CD14-positive monocyte (primary cell): ENCODE measurements at regions not wholly inside any gene's neighbourhood (a gene's known extent, or its start where the extent isn't known, plus 50 kb on each side); places are given as distances from the start of the nearest gene placed in this dataset.

Experiments
- DNase-seq, 3 donors: peaks; one replicate each; pipeline ENCODE4 v3.0.0-alpha.2; 2011 to 2022
- H2AFZ ChIP-seq: 2 replicates; pipeline ENCODE4 v1.6.0; 2012; ENCODE audit warnings: mild to moderate bottlenecking, low read depth, low read length, inconsistent platforms; ENCODE audit not compliant: insufficient read depth, poor library complexity, severe bottlenecking
- H3K27ac ChIP-seq, 2 donors: 1 replicate in 1 of 2; 2 replicates in 1 of 2; pipeline ENCODE4 v1.5.1; 2012 to 2013; ENCODE audit warnings: low read length in 2 of 2, control low read depth in 1 of 2, inconsistent platforms in 1 of 2, low read depth in 1 of 2, mild to moderate bottlenecking in 1 of 2
- H3K27me3 ChIP-seq, 2 donors: one replicate each; pipeline versions ENCODE4 v1.6.0 to v1.6.1; 2011 to 2013; ENCODE audit warnings: low read length in 2 of 2; ENCODE audit not compliant: control insufficient read depth in 2 of 2, insufficient read depth in 2 of 2
- H3K36me3 ChIP-seq, 2 donors: replicated peaks in 1 of 2; 1 replicate in 1 of 2; 2 replicates in 1 of 2; pipeline versions ENCODE4 v1.5.1 to v1.6.1; 2012 to 2013; ENCODE audit warnings: low read length in 2 of 2, control low read depth in 1 of 2, inconsistent platforms in 1 of 2, mild to moderate bottlenecking in 1 of 2; ENCODE audit not compliant: insufficient read depth in 2 of 2, control insufficient read depth in 1 of 2
- H3K4me1 ChIP-seq, 2 donors: 1 replicate in 1 of 2; 2 replicates in 1 of 2; pipeline versions ENCODE4 v1.5.1 to v1.6.1; 2012 to 2013; ENCODE audit warnings: low read length in 2 of 2, control low read depth in 1 of 2, inconsistent platforms in 1 of 2, mild to moderate bottlenecking in 1 of 2, moderate library complexity in 1 of 2; ENCODE audit not compliant: insufficient read depth in 2 of 2, control insufficient read depth in 1 of 2
- H3K4me2 ChIP-seq: replicated peaks from 2 replicates; pipeline ENCODE3; 2012; ENCODE audit warnings: low read length, moderate library complexity, mild to moderate bottlenecking; ENCODE audit not compliant: poor library complexity, severe bottlenecking; ENCODE audit errors: extremely low read depth
- H3K4me3 ChIP-seq, 3 experiments: fragments of 200-600 bp in 1 of 3; sonication (generic) in 1 of 3; replicated peaks in 1 of 3; 1 replicate in 2 of 3; 2 replicates in 1 of 3; pipeline ENCODE4 v1.5.1; 2011 to 2013; ENCODE audit warnings: low read length in 3 of 3, mild to moderate bottlenecking in 3 of 3, control low read depth in 2 of 3, low read depth in 2 of 3, inconsistent platforms in 1 of 3, moderate library complexity in 1 of 3
- H3K79me2 ChIP-seq: 2 replicates; pipeline ENCODE4 v1.6.0; 2012; ENCODE audit warnings: mild to moderate bottlenecking, control low read depth, inconsistent platforms, low read length, moderate library complexity; ENCODE audit not compliant: insufficient read depth
- H3K9ac ChIP-seq: 2 replicates; pipeline ENCODE4 v1.6.0; 2017; ENCODE audit warnings: low read length, mild to moderate bottlenecking; ENCODE audit not compliant: insufficient read depth, poor library complexity, severe bottlenecking
- H3K9me3 ChIP-seq, 2 donors: replicated peaks in 1 of 2; 1 replicate in 1 of 2; 2 replicates in 1 of 2; pipeline versions ENCODE4 v1.5.1 to v1.6.1; 2012 to 2013; ENCODE audit warnings: low read length in 2 of 2, control low read depth in 1 of 2; ENCODE audit not compliant: control insufficient read depth in 1 of 2, insufficient read depth in 1 of 2
- H4K20me1 ChIP-seq: 2 replicates; pipeline ENCODE4 v1.6.0; 2012; ENCODE audit warnings: mild to moderate bottlenecking, low read length, control low read depth, moderate library complexity; ENCODE audit not compliant: insufficient read depth
- H3K27ac Mint-ChIP-seq, 7 donors: one replicate each; pipeline ENCODE4 v1.8.0; 2020; ENCODE audit warnings: mild to moderate bottlenecking in 7 of 7, mixed read lengths in 7 of 7, moderate library complexity in 6 of 7, inconsistent platforms in 2 of 7
- H3K27me3 Mint-ChIP-seq, 3 donors: one replicate each; pipeline ENCODE4 v1.8.0; 2021 to 2022; ENCODE audit warnings: low read depth in 3 of 3, mild to moderate bottlenecking in 3 of 3, mixed read lengths in 3 of 3, moderate library complexity in 3 of 3, inconsistent platforms in 1 of 3
- H3K36me3 Mint-ChIP-seq, 2 donors: one replicate each; pipeline ENCODE4 v1.8.0; 2020; ENCODE audit warnings: mixed read lengths in 2 of 2, inconsistent platforms in 1 of 2, mild to moderate bottlenecking in 1 of 2
- H3K4me1 Mint-ChIP-seq: one replicate; pipeline ENCODE4 v1.8.0; 2020; ENCODE audit warnings: mild to moderate bottlenecking, mixed read lengths
- H3K4me3 Mint-ChIP-seq, 2 donors: one replicate each; pipeline ENCODE4 v1.8.0; 2020; ENCODE audit warnings: mild to moderate bottlenecking in 2 of 2, mixed read lengths in 2 of 2, moderate library complexity in 1 of 2
- H3K9me3 Mint-ChIP-seq, 7 donors: one replicate each; pipeline ENCODE4 v1.8.0; 2020 to 2022; ENCODE audit warnings: mixed read lengths in 7 of 7, mild to moderate bottlenecking in 6 of 7, moderate library complexity in 6 of 7, inconsistent platforms in 2 of 7
- CTCF ChIP-seq: fragments of 200-600 bp; IDR thresholded peaks from one replicate; pipeline ENCODE4 v1.8.0; 2022; ENCODE audit warnings: antibody characterized with exemption, mild to moderate bottlenecking
- WGBS: methylation state at CpG from one replicate; pipeline ENCODE4 v1.1.5; 2013; ENCODE audit warnings: missing lambda C conversion rate; ENCODE audit not compliant: insufficient coverage; 5-methylcytosine and 5-hydroxymethylcytosine counted together
- intact Hi-C, 2 donors: fragments of 100-400 bp; cut with micrococcal nuclease; formaldehyde crosslinking; loops; one replicate each; pipeline versions ENCODE4 v1.15.0 to v1.15.1; 2023

- Histone ChIP-seq H3K4me1 (no peaks in the 10 kb centered on the region), H3K27ac (no peak overlapping the region), H2AFZ (no peak overlapping the region), H3K4me3 (no peak overlapping the region), H3K36me3 (no peaks in the 10 kb centered on the region), H3K9me3 (no peaks in the 10 kb centered on the region), H3K79me2 (no peaks in the 10 kb centered on the region), H3K4me2 (no peak overlapping the region), H3K27me3 (no peaks in the 10 kb centered on the region), H3K9ac (no peak overlapping the region), H4K20me1 (no peaks in the 10 kb centered on the region)
- DNase-seq, result no peak
- peaks cover 0 to 8% (median 5%) of the 10 kb centered on the region in 7 donors for H3K9me3 Mint-ChIP-seq
- H3K36me3 Mint-ChIP-seq, result no peaks in the 10 kb centered on the region
- WGBS, result 89% methylated on average over 31 of the region's 36 CpGs
- TF ChIP-seq CTCF, result no peak
- H3K27me3 Mint-ChIP-seq, result no peaks in the 10 kb centered on the region
- H3K27ac Mint-ChIP-seq, result no peak overlapping the region
- no peaks in the 10 kb centered on the region for H3K4me1 Mint-ChIP-seq
- intact Hi-C loops, result no loop called here
- no peak overlapping the region for H3K4me3 Mint-ChIP-seq
Measured at GRCh38 chr5:2111569-2112105, 228.9 kb upstream of the IRX4 start.

- no peaks in the 10 kb centered on the region for H3K36me3 ChIP-seq
- TF ChIP-seq CTCF, result no peak
- H3K4me2 ChIP-seq, result no peak overlapping the region
- H3K27me3 ChIP-seq, result no peaks in the 10 kb centered on the region
- 90% methylated on average over 13 of the region's 17 CpGs for WGBS
- no peaks in the 10 kb centered on the region for H3K4me1 ChIP-seq
- H3K4me3 ChIP-seq, result no peak overlapping the region
- H3K79me2 ChIP-seq, result no peaks in the 10 kb centered on the region
- Mint-ChIP-seq H3K36me3 (no peaks in the 10 kb centered on the region), H3K4me1 (no peaks in the 10 kb centered on the region), H3K4me3 (no peak overlapping the region), H3K27ac (no peak overlapping the region), H3K9me3 (peaks cover under 1 to 8% (median 7%) of the 10 kb centered on the region in 7 donors), H3K27me3 (no peaks in the 10 kb centered on the region)
- no peak overlapping the region for H3K27ac ChIP-seq
- intact Hi-C loops, result no loop called here
- H2AFZ ChIP-seq, result no peak overlapping the region
- no peak for DNase-seq
- no peaks in the 10 kb centered on the region for H3K9me3 ChIP-seq
- no peak overlapping the region for H3K9ac ChIP-seq
- H4K20me1 ChIP-seq, result no peaks in the 10 kb centered on the region
Measured at GRCh38 chr5:2110934-2111462, 228.3 kb upstream of the IRX4 start.
